Esophagus squamous epithelium (tissue), 5 donors: ENCODE measurements at regions not wholly inside any gene's neighbourhood (a gene's known extent, or its start where the extent isn't known, plus 50 kb on each side); places are given as distances from the start of the nearest gene placed in this dataset.

Experiments used
- DNase-seq: peaks from one replicate; lab custom pipeline; 2025; lab: John Stamatoyannopoulos, UW
- H3K27ac ChIP-seq, 4 donors: fragments of 200-600 bp; sonication (generic); one replicate each; pipeline ENCODE4 v1.5.1; 2016 to 2019; ENCODE audit warnings: mild to moderate bottlenecking in 1 of 4
- H3K27me3 ChIP-seq, 4 donors: fragments of 200-600 bp; sonication (generic); 1 replicate in 3 of 4; 2 replicates in 1 of 4; pipeline versions ENCODE4 v1.5.1 to v1.6.0; 2017 to 2021; ENCODE audit warnings: antibody characterized with exemption in 1 of 4
- H3K36me3 ChIP-seq, 3 donors: fragments of 200-600 bp; sonication (generic); one replicate each; pipeline ENCODE4 v1.5.1; 2016 to 2019
- H3K4me1 ChIP-seq, 3 donors: fragments of 200-600 bp; sonication (generic); one replicate each; pipeline ENCODE4 v1.5.1; 2017 to 2019
- H3K4me3 ChIP-seq, 4 donors: fragments of 200-600 bp; sonication (generic); 1 replicate in 3 of 4; 2 replicates in 1 of 4; pipeline ENCODE4 v1.5.1; 2016 to 2019; ENCODE audit warnings: mild to moderate bottlenecking in 2 of 4, moderate library complexity in 1 of 4
- H3K9me3 ChIP-seq, 3 donors: fragments of 200-600 bp; sonication (generic); one replicate each; pipeline ENCODE4 v1.5.1; 2016 to 2019
- CTCF ChIP-seq, 6 experiments: fragments of 450-650 bp in 4 of 6; fragments of 200-600 bp in 2 of 6; sonication (generic) in 2 of 6; IDR thresholded peaks; one replicate each; pipeline ENCODE4 v1.5.1; 2016 to 2019; ENCODE audit warnings: antibody characterized with exemption in 6 of 6, mild to moderate bottlenecking in 4 of 6, moderate library complexity in 4 of 6
- POLR2A ChIP-seq, 4 donors: fragments of 450-650 bp; IDR thresholded peaks; one replicate each; pipeline ENCODE4 v1.6.1; 2017; ENCODE audit warnings: antibody characterized with exemption in 4 of 4, mild to moderate bottlenecking in 4 of 4, moderate library complexity in 3 of 4
- WGBS, 2 donors: methylation state at CpG; one replicate each; pipeline ENCODE4 v1.1.5; 2018; 5-methylcytosine and 5-hydroxymethylcytosine counted together
- intact Hi-C: fragments of 100-400 bp; cut with DNase I; formaldehyde crosslinking; loops from one replicate; pipeline ENCODE4 v1.15.0; 2022
- donor health status: DM: yes; HTN: yes; CAD: no.

- no peak overlapping the region for H3K4me3 ChIP-seq
- WGBS, 2 donors: 84 to 91% methylated on average over 2 of the region's 2 CpGs
- TF ChIP-seq CTCF (IDR thresholded peaks at IDR 0.05) (no peak), POLR2A (IDR thresholded peaks at IDR 0.05) (no peak)
- no peaks in the 10 kb centered on the region for H3K9me3 ChIP-seq
- DNase-seq: no peak
- H3K27me3 ChIP-seq: no peaks in the 10 kb centered on the region
- no peaks in the 10 kb centered on the region for H3K36me3 ChIP-seq
- no peaks in the 10 kb centered on the region for H3K4me1 ChIP-seq
- no peak overlapping the region for H3K27ac ChIP-seq
- intact Hi-C loops: no loop called here
Observed at GRCh38 chr3:166302331-166302730, 465.1 kb upstream of the BCHE start.

GRCh38 chr3:166296179-166296783 lies 459.1 kb upstream of the BCHE start:
- TF ChIP-seq POLR2A (IDR thresholded peaks at IDR 0.05) (no peak), CTCF (IDR thresholded peaks at IDR 0.05) (no peak)
- Histone ChIP-seq H3K4me3 (no peak overlapping the region), H3K9me3 (no peaks in the 10 kb centered on the region), H3K27ac (no peak overlapping the region), H3K27me3 (no peaks in the 10 kb centered on the region), H3K4me1 (no peaks in the 10 kb centered on the region), H3K36me3 (no peaks in the 10 kb centered on the region)
- intact Hi-C loops: no loop called here
- DNase-seq: no peak
- 48 to 57% methylated on average over 5 of the region's 5 CpGs for WGBS, 2 donors

- Histone ChIP-seq H3K27me3 (no peaks in the 10 kb centered on the region), H3K36me3 (no peaks in the 10 kb centered on the region), H3K9me3 (no peaks in the 10 kb centered on the region), H3K4me3 (no peak overlapping the region), H3K27ac (no peak overlapping the region), H3K4me1 (no peaks in the 10 kb centered on the region)
- no peak for DNase-seq
- TF ChIP-seq POLR2A (IDR thresholded peaks at IDR 0.05): no peak
- no peak for TF ChIP-seq CTCF (IDR thresholded peaks at IDR 0.05)
- intact Hi-C loops: no loop called here
- WGBS, 2 donors: 34 to 48% methylated on average over 3 of the region's 5 CpGs
Observed at GRCh38 chr3:166291186-166291955, 454.1 kb upstream of the BCHE start.

GRCh38 chr3:166285001-166285400 lies 447.8 kb upstream of the BCHE start:
- no peak overlapping the region for H3K27ac ChIP-seq
- 43 to 57% methylated on average over 2 of the region's 2 CpGs for WGBS, 2 donors
- TF ChIP-seq POLR2A (IDR thresholded peaks at IDR 0.05) (no peak), CTCF (IDR thresholded peaks at IDR 0.05) (no peak)
- DNase-seq: no peak
- intact Hi-C loops: no loop called here
- no peaks in the 10 kb centered on the region for H3K4me1 ChIP-seq
- no peak overlapping the region for H3K4me3 ChIP-seq
- no peaks in the 10 kb centered on the region for H3K36me3 ChIP-seq
- no peaks in the 10 kb centered on the region for H3K9me3 ChIP-seq
- no peaks in the 10 kb centered on the region for H3K27me3 ChIP-seq

DNA sequence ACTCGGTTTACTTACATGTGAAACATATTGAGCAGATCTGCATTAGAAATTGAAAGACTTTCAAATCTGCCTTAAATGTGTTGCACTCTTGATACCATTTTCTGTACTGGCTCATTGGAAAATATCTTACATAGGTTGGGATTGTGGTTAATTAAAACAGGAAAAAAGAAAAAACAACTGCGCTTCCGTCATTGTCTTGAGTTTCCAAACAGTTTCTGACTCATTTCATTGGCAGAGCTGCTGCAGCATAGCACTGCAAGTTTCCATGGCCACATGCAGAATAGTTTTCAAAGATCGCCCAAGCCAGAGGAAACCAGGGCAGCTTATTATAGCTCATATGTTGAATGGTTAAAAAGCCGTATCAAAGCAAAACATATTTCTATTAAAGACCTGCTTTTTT lies 446.6 kb upstream of the BCHE start:
- H3K4me1 ChIP-seq: no peaks in the 10 kb centered on the region
- WGBS, 2 donors: 48 to 64% methylated on average over 5 of the region's 5 CpGs
- H3K27ac ChIP-seq: no peak overlapping the region
- peak overlapping the region in 1 of 4 donors; percentile 41 for H3K4me3 ChIP-seq
- no peaks in the 10 kb centered on the region for H3K9me3 ChIP-seq
- DNase-seq: no peak
- TF ChIP-seq CTCF (IDR thresholded peaks at IDR 0.05) (no peak), POLR2A (IDR thresholded peaks at IDR 0.05) (no peak)
- H3K36me3 ChIP-seq: no peaks in the 10 kb centered on the region
- H3K27me3 ChIP-seq: no peaks in the 10 kb centered on the region
- intact Hi-C loops: no loop called here
